HG03039 (cell line): ENCODE measurements at regions not wholly inside any gene's neighbourhood (a gene's known extent, or its start where the extent isn't known, plus 50 kb on each side); places are given as distances from the start of the nearest gene placed in this dataset.

ENCODE experiments used
- ATAC-seq: cut with Tn5 transposase; IDR thresholded peaks from one replicate; pipeline ENCODE4 v1.9.1; 2021; ENCODE audit warnings: mild to moderate bottlenecking, moderate library complexity; ENCODE audit not compliant: unreplicated experiment

GRCh38 chr3:155029941-155030340 lies 50.2 kb upstream of the MME start:
- ATAC-seq, result no peak

GRCh38 chr3:155026999-155027591 lies 53.0 kb upstream of the MME start:
- no peak for ATAC-seq

- ATAC-seq, result no peak
Measured at GRCh38 chr3:155024006-155024638, 56.0 kb upstream of the MME start.

- no peak for ATAC-seq
Measured at GRCh38 chr3:155022896-155023295, 57.2 kb upstream of the MME start.

- ATAC-seq, result no peak
Measured at GRCh38 chr3:155019575-155019974, 60.5 kb upstream of the MME start.

- no peak for ATAC-seq
Measured at GRCh38 chr3:155018621-155019330, 61.3 kb upstream of the MME start.

- ATAC-seq, result no peak
Measured at GRCh38 chr3:155015776-155016436, 64.2 kb upstream of the MME start.

GRCh38 chr3:155014953-155015352 lies 65.2 kb upstream of the MME start:
- ATAC-seq, result no peak

- no peak for ATAC-seq
Measured at GRCh38 chr3:155013427-155013826, 66.7 kb upstream of the MME start.

- ATAC-seq, result no peak
Measured at GRCh38 chr3:155012584-155012983, 67.5 kb upstream of the MME start.

GRCh38 chr3:155010416-155010815 lies 69.7 kb upstream of the MME start:
- ATAC-seq, result no peak

GRCh38 chr3:155009217-155009616 lies 70.9 kb upstream of the MME start:
- no peak for ATAC-seq

- ATAC-seq, result no peak
Measured at GRCh38 chr3:155007729-155008128, 72.4 kb upstream of the MME start.

GRCh38 chr3:155001289-155002010 lies 78.7 kb upstream of the MME start:
- ATAC-seq, result no peak

- ATAC-seq, result no peak
Measured at GRCh38 chr3:154992655-154993054, 87.5 kb upstream of the MME start.

GRCh38 chr3:154990543-154990942 lies 89.6 kb upstream of the MME start:
- ATAC-seq, result no peak

- ATAC-seq, result no peak
Measured at GRCh38 chr3:154987846-154988245, 92.3 kb upstream of the MME start.

GRCh38 chr3:154981664-154982063 lies 98.5 kb upstream of the MME start:
- no peak for ATAC-seq

- ATAC-seq, result no peak
Measured at GRCh38 chr3:154981201-154981600, 98.9 kb upstream of the MME start.

GRCh38 chr3:154979331-154979730 lies 100.8 kb upstream of the MME start:
- no peak for ATAC-seq

- no peak for ATAC-seq
Measured at GRCh38 chr3:154977666-154978065, 102.5 kb upstream of the MME start.
